Endothelial cell of umbilical vein (primary cell): ENCODE measurements at regions not wholly inside any gene's neighbourhood (a gene's known extent, or its start where the extent isn't known, plus 50 kb on each side); places are given as distances from the start of the nearest gene placed in this dataset.

Source experiments
- BruUV-seq: library from RNA; stranded (reverse); fragments of 400-500 nt; replicated peaks from 2 replicates; lab custom pipeline; 2021; lab: Mats Ljungman, UMichigan
- CTCF ChIA-PET: fragments of 300-600, 350-600 bp; sonication (Branson Sonifier 250); formaldehyde crosslinking; loops from one replicate; lab custom pipeline; 2021; ENCODE audit warnings: antibody characterized with exemption, inconsistent platforms; lab: Charles Lee
- POLR2A ChIA-PET: fragments of 300-600, 350-600 bp; sonication (Branson Sonifier 250); formaldehyde crosslinking; loops from one replicate; lab custom pipeline; 2021; ENCODE audit warnings: antibody characterized with exemption, inconsistent platforms; lab: Charles Lee
- DNase-seq: peaks from one replicate; pipeline ENCODE4 v3.0.0-alpha.2; 2011; ENCODE audit warnings: low read depth, low spot score
- FAIRE-seq: peaks from 2 replicates; lab custom pipeline; 2011; peaks lifted over from hg19 to GRCh38; lab: Jason Lieb, UNC
- H2AFZ ChIP-seq: 2 replicates; pipeline ENCODE4 v1.6.0; 2012; ENCODE audit warnings: low read depth, low read length, control low read depth, inconsistent platforms
- H3K27ac ChIP-seq: 2 replicates; pipeline ENCODE4 v1.5.1; 2011; ENCODE audit warnings: low read depth, mild to moderate bottlenecking, control low read depth, low read length, moderate library complexity; ENCODE audit not compliant: insufficient read depth
- H3K27me3 ChIP-seq, 2 experiments: 2 replicates each; pipeline versions ENCODE4 v1.6.0 to v1.6.1; 2011; ENCODE audit warnings: low read length in 2 of 2, mixed read lengths in 1 of 2; ENCODE audit not compliant: control insufficient read depth in 2 of 2, insufficient read depth in 2 of 2
- H3K36me3 ChIP-seq, 2 experiments: 2 replicates in 1 of 2; 3 replicates in 1 of 2; pipeline ENCODE4 v1.5.1; 2011; ENCODE audit warnings: low read length in 2 of 2, mild to moderate bottlenecking in 1 of 2, moderate library complexity in 1 of 2; ENCODE audit not compliant: control insufficient read depth in 2 of 2, insufficient read depth in 2 of 2; ENCODE audit errors: extremely low read depth in 1 of 2
- H3K4me1 ChIP-seq: 3 replicates; pipeline ENCODE4 v1.5.1; 2011; ENCODE audit warnings: mild to moderate bottlenecking, low read length; ENCODE audit not compliant: control insufficient read depth, insufficient read depth; ENCODE audit errors: extremely low read depth
- H3K4me2 ChIP-seq: 2 replicates; pipeline ENCODE4 v1.6.1; 2011; ENCODE audit warnings: low read length, control low read depth, mixed read lengths; ENCODE audit not compliant: insufficient read depth
- H3K4me3 ChIP-seq, 3 experiments: fragments of 200-600 bp in 1 of 3; sonication (generic), shearing (Covaris generic) in 1 of 3; replicated peaks in 1 of 3; 2 replicates each; pipeline ENCODE4 v1.5.1; 2011 to 2016; ENCODE audit warnings: control low read depth in 3 of 3, low read length in 3 of 3, mild to moderate bottlenecking in 2 of 3, inconsistent platforms in 1 of 3, low read depth in 1 of 3, moderate library complexity in 1 of 3; ENCODE audit not compliant: insufficient read depth in 1 of 3
- H3K79me2 ChIP-seq: 2 replicates; pipeline ENCODE4 v1.6.0; 2012; ENCODE audit warnings: low read length, inconsistent platforms; ENCODE audit not compliant: control insufficient read depth, insufficient read depth
- H3K9ac ChIP-seq: replicated peaks from 2 replicates; pipeline ENCODE3; 2011; ENCODE audit warnings: low read length, control low read depth; ENCODE audit not compliant: insufficient read depth; ENCODE audit errors: extremely low read depth
- H3K9me1 ChIP-seq: replicated peaks from 3 replicates; pipeline ENCODE4 v1.6.0; 2011; ENCODE audit warnings: mild to moderate bottlenecking, low read length; ENCODE audit not compliant: control insufficient read depth, insufficient read depth; ENCODE audit errors: extremely low read depth
- H3K9me3 ChIP-seq: replicated peaks from 2 replicates; pipeline ENCODE4 v1.5.1; 2012; ENCODE audit warnings: low read length, inconsistent platforms; ENCODE audit not compliant: control insufficient read depth, insufficient read depth
- H4K20me1 ChIP-seq: replicated peaks from 2 replicates; pipeline ENCODE3; 2011; ENCODE audit warnings: mild to moderate bottlenecking, low read length; ENCODE audit not compliant: control insufficient read depth, insufficient read depth; ENCODE audit errors: extremely low read depth
- EZH2 ChIP-seq: IDR thresholded peaks from 2 replicates; pipeline ENCODE4 v1.6.1; 2012; ENCODE audit warnings: borderline replicate concordance, low read depth, mild to moderate bottlenecking, moderate library complexity, low read length, inconsistent platforms; ENCODE audit not compliant: severe bottlenecking
- FOS ChIP-seq: IDR thresholded peaks from 2 replicates; pipeline ENCODE4 v1.6.1; 2011; ENCODE audit warnings: mild to moderate bottlenecking, low read length, moderate library complexity, borderline replicate concordance; ENCODE audit not compliant: insufficient read depth
- GATA2 ChIP-seq: IDR thresholded peaks from 2 replicates; pipeline ENCODE4 v1.7.0; 2011; ENCODE audit warnings: low read depth, mild to moderate bottlenecking, moderate library complexity, mixed read lengths, low read length; ENCODE audit not compliant: insufficient read length, insufficient read depth
- JUN ChIP-seq: IDR thresholded peaks from 2 replicates; pipeline ENCODE4 v1.6.1; 2011; ENCODE audit warnings: borderline replicate concordance, low read depth; ENCODE audit not compliant: insufficient read length, insufficient read depth
- MYC ChIP-seq: IDR thresholded peaks from one replicate; pipeline ENCODE4 v1.6.1; 2011; ENCODE audit warnings: mild to moderate bottlenecking, low read depth, low read length
- POLR2A ChIP-seq: IDR thresholded peaks from 2 replicates; pipeline ENCODE4 v1.6.1; 2012; ENCODE audit warnings: low read depth, mild to moderate bottlenecking, control low read depth, low read length
- POLR2AphosphoS5 ChIP-seq: IDR thresholded peaks from 2 replicates; pipeline ENCODE4 v1.6.1; 2012; ENCODE audit warnings: low read depth, mild to moderate bottlenecking, control low read depth, low read length, moderate library complexity; ENCODE audit not compliant: insufficient read depth
- dilution Hi-C: fragments of 300-500 bp; cut with MboI; formaldehyde crosslinking; loops from one replicate; pipeline ENCODE4 v1.15.0; 2019; ENCODE audit warnings: low sequenced_read_pairs; ENCODE audit not compliant: extremely low pct_ligation_motif_present
- intact Hi-C: fragments of 100-400 bp; cut with micrococcal nuclease; formaldehyde crosslinking; loops from one replicate; pipeline ENCODE4 v1.10.0; 2022
- TF ChIP-seq, protein P1 (sequence below), 2 donors: IDR thresholded peaks; 1 replicate in 1 of 2; 2 replicates in 1 of 2; pipeline ENCODE4 v1.5.1; 2011; ENCODE audit warnings: low read length in 2 of 2, mild to moderate bottlenecking in 2 of 2, moderate library complexity in 2 of 2, control low read depth in 1 of 2, inconsistent platforms in 1 of 2, low read depth in 1 of 2; ENCODE audit not compliant: insufficient read depth in 1 of 2; ENCODE audit errors: extremely low read depth in 1 of 2
- TF ChIP-seq, protein P2 (sequence below): IDR thresholded peaks from 2 replicates; pipeline ENCODE4 v1.6.1; 2011; ENCODE audit not compliant: insufficient read depth, insufficient read length

DNA sequence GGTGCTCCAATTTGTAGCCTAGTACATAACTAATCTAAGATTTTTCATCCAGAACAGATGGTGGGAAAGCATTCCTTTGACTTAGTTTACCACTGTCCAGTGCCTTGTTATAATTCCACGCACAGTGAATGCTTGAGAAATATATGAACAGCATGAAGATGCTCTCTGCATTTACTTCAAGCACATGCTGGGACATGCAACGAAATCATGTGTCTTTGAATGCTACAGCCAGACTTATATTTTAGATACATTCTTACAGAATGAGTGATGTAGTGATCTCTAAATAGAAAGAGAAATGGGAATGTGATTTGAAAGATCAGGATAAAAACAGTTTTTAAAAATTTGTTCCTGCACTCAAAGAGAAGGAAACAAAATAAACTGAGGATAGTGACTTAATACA, 398.3 kb downstream of the FBXO15 start:
- Histone ChIP-seq H3K9ac (no peak overlapping the region), H3K4me1 (no peaks in the 10 kb centered on the region), H3K9me1 (no peaks in the 10 kb centered on the region), H3K9me3 (peaks cover 7% of the 10 kb centered on the region), H3K4me3 (no peak overlapping the region), H4K20me1 (no peaks in the 10 kb centered on the region), H3K27ac (no peak overlapping the region), H2AFZ (no peak overlapping the region), H3K36me3 (no peaks in the 10 kb centered on the region), H3K27me3 (no peaks in the 10 kb centered on the region), H3K4me2 (no peak overlapping the region), H3K79me2 (no peaks in the 10 kb centered on the region)
- CTCF ChIA-PET = no interaction called here
- POLR2A ChIA-PET = no interaction called here
- intact Hi-C loops (no loop called here), dilution Hi-C loops (no loop called here)
- FAIRE-seq = no peak
- DNase-seq = no peak
- TF ChIP-seq POLR2A = no peak
- TF ChIP-seq MYC = no peak
- TF ChIP-seq EZH2 = no peak
- TF ChIP-seq, protein P1, sequence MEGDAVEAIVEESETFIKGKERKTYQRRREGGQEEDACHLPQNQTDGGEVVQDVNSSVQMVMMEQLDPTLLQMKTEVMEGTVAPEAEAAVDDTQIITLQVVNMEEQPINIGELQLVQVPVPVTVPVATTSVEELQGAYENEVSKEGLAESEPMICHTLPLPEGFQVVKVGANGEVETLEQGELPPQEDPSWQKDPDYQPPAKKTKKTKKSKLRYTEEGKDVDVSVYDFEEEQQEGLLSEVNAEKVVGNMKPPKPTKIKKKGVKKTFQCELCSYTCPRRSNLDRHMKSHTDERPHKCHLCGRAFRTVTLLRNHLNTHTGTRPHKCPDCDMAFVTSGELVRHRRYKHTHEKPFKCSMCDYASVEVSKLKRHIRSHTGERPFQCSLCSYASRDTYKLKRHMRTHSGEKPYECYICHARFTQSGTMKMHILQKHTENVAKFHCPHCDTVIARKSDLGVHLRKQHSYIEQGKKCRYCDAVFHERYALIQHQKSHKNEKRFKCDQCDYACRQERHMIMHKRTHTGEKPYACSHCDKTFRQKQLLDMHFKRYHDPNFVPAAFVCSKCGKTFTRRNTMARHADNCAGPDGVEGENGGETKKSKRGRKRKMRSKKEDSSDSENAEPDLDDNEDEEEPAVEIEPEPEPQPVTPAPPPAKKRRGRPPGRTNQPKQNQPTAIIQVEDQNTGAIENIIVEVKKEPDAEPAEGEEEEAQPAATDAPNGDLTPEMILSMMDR (IDR thresholded peaks at IDR 0.05; ENCODE audit: extremely low read depth in 1 of 2, insufficient read depth in 1 of 2, low read depth in 1 of 2, low read length in 2 of 2) = no peak
- TF ChIP-seq JUN = no peak
- no peak for TF ChIP-seq POLR2AphosphoS5
- no peak for TF ChIP-seq GATA2
- TF ChIP-seq, protein P2, sequence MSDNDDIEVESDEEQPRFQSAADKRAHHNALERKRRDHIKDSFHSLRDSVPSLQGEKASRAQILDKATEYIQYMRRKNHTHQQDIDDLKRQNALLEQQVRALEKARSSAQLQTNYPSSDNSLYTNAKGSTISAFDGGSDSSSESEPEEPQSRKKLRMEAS = no peak
- no peak for TF ChIP-seq FOS
- BruUV-seq = no TSS peak
